OCI-LY7 (cell line): ENCODE measurements at regions not wholly inside any gene's neighbourhood (a gene's known extent, or its start where the extent isn't known, plus 50 kb on each side); places are given as distances from the start of the nearest gene placed in this dataset.

Experiments used
- CTCF ChIP-seq: fragments of 200-600 bp; sonication (generic); conservative IDR thresholded peaks from 2 replicates; pipeline ENCODE4 v1.5.1; 2014; ENCODE audit warnings: mild to moderate bottlenecking, antibody characterized with exemption, low read length, moderate library complexity, mixed read lengths
- EZH2phosphoT487 ChIP-seq: fragments of 200-600 bp; sonication (generic); IDR thresholded peaks from 2 replicates; pipeline ENCODE4 v1.6.1; 2018; ENCODE audit warnings: low read depth, borderline replicate concordance, mild to moderate bottlenecking, mixed run types, antibody characterized with exemption, low read length, moderate library complexity, mixed read lengths

DNA sequence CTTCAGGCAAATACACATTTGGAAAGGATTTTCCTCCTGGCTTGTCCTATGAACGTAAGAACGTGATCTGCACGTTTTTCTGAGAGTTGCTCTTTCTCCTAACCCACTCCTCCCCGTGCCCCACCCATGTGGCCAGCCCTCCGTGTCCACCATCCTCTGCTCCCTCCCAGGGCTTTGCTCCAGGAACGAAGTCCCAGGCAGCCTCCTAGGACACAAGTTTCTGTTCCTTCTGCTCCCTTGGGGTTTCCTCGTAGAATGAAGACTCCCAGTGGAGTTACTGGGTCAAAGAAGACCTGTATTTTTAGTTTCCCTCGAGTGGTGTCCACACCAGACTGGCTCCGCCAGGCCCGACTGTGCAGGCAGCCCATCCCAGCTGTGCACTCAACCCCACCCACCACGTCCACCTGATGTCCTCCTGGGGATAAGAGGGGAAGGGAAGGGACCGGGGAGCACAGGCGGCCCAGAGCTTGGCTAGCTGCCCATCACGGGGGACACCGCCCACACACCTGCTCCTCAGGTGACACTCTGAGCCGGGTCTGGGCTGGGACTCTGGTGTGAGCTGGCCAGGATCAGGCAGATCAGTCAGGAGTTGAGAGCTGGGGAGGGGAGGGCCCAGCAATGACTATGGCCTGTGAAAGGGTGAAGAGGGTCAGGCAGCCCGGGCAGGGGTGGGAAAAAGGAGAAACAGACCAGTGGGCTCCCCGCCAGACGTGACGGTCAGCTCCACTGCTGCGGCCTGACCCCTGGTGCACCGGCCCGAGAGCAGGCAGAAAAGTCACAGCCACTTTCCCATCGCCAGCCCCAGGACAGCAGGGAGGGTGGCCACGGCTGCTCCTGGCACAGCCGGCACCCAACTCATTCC lies 54.3 kb upstream of the PPP2R2D start:
- TF ChIP-seq CTCF = no peak
- no peak for TF ChIP-seq EZH2phosphoT487
